Dermis blood vessel endothelial cell (primary cell): ENCODE measurements at regions not wholly inside any gene's neighbourhood (a gene's known extent, or its start where the extent isn't known, plus 50 kb on each side); places are given as distances from the start of the nearest gene placed in this dataset.
A peak's percentile ranks its signal among the peaks of the same experiment; 100 is the strongest.
"Not testable (repeated sequence)": the region's sequence is repeated elsewhere in the genome, so short reads cannot be mapped to it uniquely, and the experiment has no call there.

Experiments
- DNase-seq: peaks from one replicate; pipeline ENCODE4 v3.0.0; 2010

- DNase-seq, result peak; percentile 22
Measured at GRCh38 chr4:18105030-18106011, 83.8 kb upstream of the LCORL start.

- DNase-seq, result no peak
Measured at GRCh38 chr4:18103876-18104605, 82.5 kb upstream of the LCORL start.

- no peak for DNase-seq
Measured at GRCh38 chr4:18100657-18101056, 79.1 kb upstream of the LCORL start.

DNA sequence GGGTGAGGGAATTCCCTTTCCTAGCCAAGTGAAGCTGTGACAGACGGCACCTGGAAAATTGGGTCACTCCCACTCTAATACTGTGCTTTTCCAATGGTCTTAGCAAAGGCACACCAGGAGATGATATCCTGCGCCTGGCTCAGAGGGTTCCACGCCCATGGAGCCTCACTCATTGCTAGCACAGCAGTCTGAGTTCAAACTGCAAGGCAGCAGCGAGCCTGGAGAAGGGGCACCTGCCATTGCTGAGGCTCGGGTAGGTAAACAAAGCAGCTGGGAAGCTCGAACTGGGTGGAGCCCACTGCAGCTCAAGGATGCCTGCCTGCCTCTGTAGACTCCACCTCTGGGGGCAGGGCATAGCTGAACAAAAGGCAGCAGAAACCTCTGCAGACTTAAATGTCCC, 68.9 kb upstream of the LCORL start:
- DNase-seq, result not testable (repeated sequence)

GRCh38 chr4:18082236-18082635, 60.7 kb upstream of the LCORL start:
- no peak for DNase-seq

- DNase-seq, result no peak
Measured at GRCh38 chr4:18081708-18082107, 60.2 kb upstream of the LCORL start.

DNA sequence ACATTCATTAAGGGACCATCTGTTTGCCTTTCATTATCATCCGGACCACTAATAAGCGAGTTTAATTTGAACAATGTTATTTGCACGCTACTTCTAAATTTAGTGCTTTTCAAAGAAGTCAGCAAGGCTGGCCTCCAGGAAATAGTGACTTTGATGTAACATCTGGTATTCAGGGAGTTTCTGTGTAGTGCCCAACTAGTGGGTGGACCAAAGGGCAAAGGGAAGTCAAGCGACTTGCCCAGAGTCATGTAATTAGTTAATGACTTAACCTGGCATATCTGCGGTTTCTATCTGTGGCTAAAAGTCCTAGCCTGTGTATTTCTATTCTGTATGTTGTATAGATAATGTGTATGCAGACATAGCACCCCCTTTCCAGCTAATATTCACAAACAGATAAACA, 56.3 kb upstream of the LCORL start:
- peak; percentile 59 for DNase-seq

- peak; percentile 80 for DNase-seq
Measured at GRCh38 chr4:18075823-18076433, 54.4 kb upstream of the LCORL start.

DNA sequence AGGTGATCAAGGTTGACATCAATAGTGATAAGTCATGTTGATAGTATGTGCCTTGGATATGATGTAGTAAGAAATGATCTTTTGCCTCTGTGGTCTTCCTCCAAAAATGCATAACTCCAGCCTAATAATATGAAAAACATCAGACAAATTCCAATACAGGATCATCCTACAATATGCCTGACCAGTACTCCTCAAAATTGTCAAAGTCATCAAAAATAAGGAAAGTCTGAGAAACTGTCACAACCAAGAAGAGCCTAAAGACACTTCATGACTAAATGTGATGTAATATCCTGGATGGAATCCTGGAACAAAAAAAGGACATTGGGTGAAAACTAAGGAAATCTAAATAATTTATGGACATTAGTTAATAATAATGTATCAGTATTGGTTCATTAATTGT, 50.3 kb upstream of the LCORL start:
- no peak for DNase-seq
